Neural progenitor cell (in vitro differentiated cells): ENCODE measurements at regions not wholly inside any gene's neighbourhood (a gene's known extent, or its start where the extent isn't known, plus 50 kb on each side); places are given as distances from the start of the nearest gene placed in this dataset.
A peak's percentile ranks its signal among the peaks of the same experiment; 100 is the strongest.

Experiments used
- DNase-seq: peaks from one replicate; pipeline ENCODE4 v3.0.0-alpha.2; 2016; ENCODE audit warnings: low spot score
- H2AFZ ChIP-seq: fragments of 200-600 bp; sonication (generic); replicated peaks from 2 replicates; pipeline ENCODE4 v1.6.1; 2016; ENCODE audit warnings: antibody characterized with exemption
- H3F3A ChIP-seq: fragments of 200-600 bp; sonication (generic); 2 replicates; pipeline ENCODE4 v1.6.1; 2016; ENCODE audit warnings: antibody characterized with exemption, low read depth
- H3K27ac ChIP-seq: fragments of 200-600 bp; sonication (generic); 2 replicates; pipeline ENCODE4 v1.5.1; 2016; ENCODE audit warnings: mild to moderate bottlenecking
- H3K27me3 ChIP-seq: fragments of 200-600 bp; sonication (generic); 2 replicates; pipeline ENCODE4 v1.6.1; 2016; ENCODE audit warnings: mild to moderate bottlenecking, moderate library complexity
- H3K36me3 ChIP-seq: fragments of 200-600 bp; sonication (generic); 2 replicates; pipeline ENCODE4 v1.5.1; 2016
- H3K4me1 ChIP-seq: fragments of 200-600 bp; sonication (generic); 2 replicates; pipeline ENCODE4 v1.6.1; 2016; ENCODE audit warnings: mixed run types
- H3K4me2 ChIP-seq: fragments of 200-600 bp; sonication (generic); 2 replicates; pipeline ENCODE4 v1.6.1; 2016
- H3K4me3 ChIP-seq: fragments of 200-600 bp; sonication (generic); 2 replicates; pipeline ENCODE4 v1.5.1; 2016
- H3K79me2 ChIP-seq: fragments of 200-600 bp; sonication (generic); 2 replicates; pipeline ENCODE4 v1.6.1; 2016; ENCODE audit warnings: low read depth
- H3K9ac ChIP-seq: fragments of 200-600 bp; sonication (generic); 2 replicates; pipeline ENCODE4 v1.6.1; 2016
- H3K9me3 ChIP-seq: fragments of 200-600 bp; sonication (generic); 2 replicates; pipeline ENCODE4 v1.5.1; 2016; ENCODE audit warnings: low read depth
- H4K20me1 ChIP-seq: fragments of 200-600 bp; sonication (generic); 2 replicates; pipeline ENCODE4 v1.6.1; 2016; ENCODE audit warnings: low read depth
- H3K27ac Mint-ChIP-seq: 3 replicates; pipeline ENCODE4 v1.8.0; 2021; ENCODE audit warnings: mixed read lengths
- H3K27me3 Mint-ChIP-seq: 2 replicates; pipeline ENCODE4 v1.8.0; 2022; ENCODE audit warnings: low read depth, mild to moderate bottlenecking, inconsistent platforms, moderate library complexity, mixed read lengths; ENCODE audit not compliant: insufficient read depth
- H3K36me3 Mint-ChIP-seq: 3 replicates; pipeline ENCODE4 v1.8.0; 2021; ENCODE audit warnings: mixed read lengths
- H3K4me1 Mint-ChIP-seq: 3 replicates; pipeline ENCODE4 v1.8.0; 2021; ENCODE audit warnings: mixed read lengths
- H3K4me3 Mint-ChIP-seq: 3 replicates; pipeline ENCODE4 v1.8.0; 2021; ENCODE audit warnings: mild to moderate bottlenecking, moderate library complexity, mixed read lengths
- H3K9me3 Mint-ChIP-seq: 3 replicates; pipeline ENCODE4 v1.8.0; 2020; ENCODE audit warnings: mixed read lengths
- CTCF ChIP-seq: fragments of 200-600 bp; sonication (generic); IDR thresholded peaks from 2 replicates; pipeline ENCODE4 v1.5.1; 2017; ENCODE audit warnings: antibody characterized with exemption, mild to moderate bottlenecking
- EZH2 ChIP-seq: fragments of 200-600 bp; sonication (generic); IDR thresholded peaks from 2 replicates; pipeline ENCODE4 v1.6.1; 2017; ENCODE audit warnings: antibody characterized with exemption, mild to moderate bottlenecking, moderate library complexity
- EZH2phosphoT487 ChIP-seq: fragments of 200-600 bp; sonication (generic); IDR thresholded peaks from 2 replicates; pipeline ENCODE4 v1.6.1; 2017; ENCODE audit warnings: antibody characterized with exemption

DNA sequence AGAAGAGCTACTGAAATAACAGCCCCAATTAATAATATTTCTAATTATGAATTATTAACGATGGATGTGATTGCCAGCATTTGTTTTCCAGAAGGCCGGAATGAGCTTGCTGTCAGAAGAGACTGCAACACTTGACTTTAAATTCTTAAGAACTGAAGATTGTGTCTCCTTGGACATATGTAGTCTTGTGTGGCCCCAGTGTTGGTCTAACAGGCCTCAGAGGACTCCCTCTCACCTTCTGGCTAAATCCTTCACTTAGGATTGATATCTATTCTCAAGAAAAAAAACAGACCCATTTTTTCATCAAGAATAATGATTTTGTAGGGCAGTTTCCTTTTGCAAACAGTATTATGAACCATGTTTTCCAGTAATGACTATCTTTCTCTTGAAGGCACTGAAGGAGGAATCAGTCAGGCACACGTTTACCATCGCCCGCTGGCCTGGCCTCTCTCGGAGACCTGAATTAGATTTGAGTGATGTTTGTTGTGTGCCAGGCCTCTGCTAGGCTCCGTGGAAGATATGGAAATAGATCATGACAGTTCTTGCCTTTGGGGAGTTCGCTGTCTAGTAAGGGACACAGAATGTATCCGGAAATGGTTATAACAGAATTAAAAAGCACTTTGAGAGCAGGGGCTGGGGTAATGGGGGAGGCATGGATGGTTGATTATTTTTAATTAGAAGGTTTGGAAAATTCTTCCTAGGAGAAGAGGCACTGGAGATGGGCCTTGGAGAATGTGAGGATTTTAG is 258.0 kb downstream of the MYCN start:
- no peak overlapping the region for H3K4me3 Mint-ChIP-seq
- peaks cover 44% of the 10 kb centered on the region for H3K4me1 Mint-ChIP-seq

DNA sequence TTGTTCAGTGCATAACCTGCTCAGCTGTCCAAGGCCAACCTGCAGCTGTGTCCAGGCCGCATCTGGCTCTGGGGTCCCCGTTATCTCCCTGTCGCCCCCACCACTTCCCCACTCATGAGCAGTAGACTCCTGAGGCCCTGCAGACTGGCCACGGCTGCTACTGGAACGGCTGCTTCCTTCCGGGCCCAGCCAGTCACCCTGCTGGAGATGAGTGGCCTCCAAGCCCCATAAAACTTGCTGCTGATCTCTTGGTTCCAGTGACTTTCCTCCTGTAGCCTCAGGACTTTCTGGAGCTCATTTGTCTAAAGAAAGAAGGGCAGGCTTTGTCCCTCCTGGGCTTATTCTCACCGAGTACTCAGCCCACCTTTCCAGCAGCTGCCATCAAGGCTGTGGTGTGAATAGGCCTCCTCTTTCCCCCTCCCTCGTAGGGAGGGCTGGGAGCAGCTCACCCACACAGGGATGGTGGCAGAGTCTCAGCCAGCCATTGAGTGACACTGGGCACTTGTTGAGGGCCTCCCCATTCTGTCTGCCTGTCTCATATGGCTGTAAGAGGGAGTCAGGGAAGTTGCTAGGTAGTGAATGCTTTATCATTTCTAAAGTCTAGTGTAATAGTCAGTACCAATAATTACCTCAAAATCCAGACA is 257.3 kb downstream of the MYCN start:
- H3K27me3 Mint-ChIP-seq = peaks cover 7% of the 10 kb centered on the region
- H3K9me3 ChIP-seq = no peaks in the 10 kb centered on the region

More for the DNA sequence above, 258.0 kb downstream of the MYCN start:
- TF ChIP-seq CTCF = no peak
- TF ChIP-seq EZH2 = no peak
- no peak for TF ChIP-seq EZH2phosphoT487
- Histone ChIP-seq H3K79me2 (no peaks in the 10 kb centered on the region), H3K9ac (no peak overlapping the region), H3K27ac (no peak overlapping the region), H3K4me3 (no peak overlapping the region), H3F3A (peaks cover 7% of the 10 kb centered on the region), H3K27me3 (no peaks in the 10 kb centered on the region), H4K20me1 (no peaks in the 10 kb centered on the region), H3K36me3 (no peaks in the 10 kb centered on the region), H3K4me2 (no peak overlapping the region), H3K4me1 (peaks cover 6% of the 10 kb centered on the region), H2AFZ (no peak overlapping the region), H3K9me3 (no peaks in the 10 kb centered on the region)
- peaks cover 7% of the 10 kb centered on the region for H3K27me3 Mint-ChIP-seq
- peaks cover 16% of the 10 kb centered on the region for H3K9me3 Mint-ChIP-seq
- peak overlapping the region; percentile 17 for H3K27ac Mint-ChIP-seq
- H3K36me3 Mint-ChIP-seq = no peaks in the 10 kb centered on the region
- no peak for DNase-seq

DNA sequence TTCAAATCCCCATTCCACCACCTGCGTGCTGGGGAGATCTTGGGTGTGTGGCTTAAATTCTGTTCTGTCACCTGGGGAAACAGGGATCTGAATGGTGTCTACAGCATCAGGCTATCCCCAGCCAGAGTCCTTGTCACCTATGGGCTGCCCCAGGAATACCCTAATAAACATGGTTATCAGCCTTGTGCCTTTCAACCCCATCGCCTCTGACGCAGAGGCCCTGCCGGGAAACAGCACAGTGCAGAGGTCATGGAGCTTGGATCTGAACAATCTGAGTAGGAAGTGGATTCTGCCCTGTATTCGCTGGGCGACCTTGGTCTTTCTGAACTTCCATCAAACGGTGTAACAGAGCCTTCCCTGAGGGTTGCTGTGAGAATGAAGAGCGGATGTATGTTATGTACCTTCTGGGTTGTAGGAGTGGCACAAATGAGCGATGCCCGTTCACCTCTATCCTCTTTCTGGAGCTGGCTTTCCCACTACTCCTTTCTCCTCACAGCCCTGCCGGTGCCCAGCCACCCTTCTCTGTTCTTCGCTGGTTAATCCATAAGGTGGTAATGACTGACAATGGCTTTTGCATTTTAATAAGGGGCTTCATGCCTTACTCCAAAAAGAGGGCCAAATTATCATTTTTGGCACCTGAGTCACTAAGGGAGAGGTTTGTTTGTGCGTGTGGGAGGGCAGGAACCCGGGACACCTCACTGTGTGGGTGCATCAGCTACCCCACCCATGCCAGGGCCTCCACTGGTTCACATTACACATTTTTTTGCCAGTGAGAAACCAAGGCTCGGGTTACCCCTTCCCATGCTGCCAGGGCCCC is 256.5 kb downstream of the MYCN start:
- Histone ChIP-seq H3K79me2 (no peaks in the 10 kb centered on the region), H2AFZ (no peak overlapping the region), H3K9ac (no peak overlapping the region), H3K9me3 (no peaks in the 10 kb centered on the region), H3K27me3 (no peaks in the 10 kb centered on the region), H3K27ac (no peak overlapping the region), H3K36me3 (no peaks in the 10 kb centered on the region), H3K4me2 (no peak overlapping the region), H3K4me1 (peaks cover 6% of the 10 kb centered on the region), H3K4me3 (no peak overlapping the region), H4K20me1 (no peaks in the 10 kb centered on the region), H3F3A (peaks cover 7% of the 10 kb centered on the region)
- TF ChIP-seq EZH2 = no peak
- no peak for TF ChIP-seq EZH2phosphoT487
- no peak for TF ChIP-seq CTCF
- no peak for DNase-seq
- Mint-ChIP-seq H3K9me3 (peaks cover 12% of the 10 kb centered on the region), H3K27ac (peak overlapping the region; percentile 30), H3K27me3 (peaks cover 7% of the 10 kb centered on the region), H3K4me3 (peak overlapping the region; percentile 27), H3K36me3 (no peaks in the 10 kb centered on the region), H3K4me1 (peaks cover 42% of the 10 kb centered on the region)

More for the DNA sequence above, 257.3 kb downstream of the MYCN start:
- Histone ChIP-seq H2AFZ (no peak overlapping the region), H4K20me1 (no peaks in the 10 kb centered on the region), H3K4me1 (peaks cover 6% of the 10 kb centered on the region), H3K79me2 (no peaks in the 10 kb centered on the region), H3K27me3 (no peaks in the 10 kb centered on the region), H3K36me3 (no peaks in the 10 kb centered on the region), H3F3A (peaks cover 7% of the 10 kb centered on the region), H3K9ac (no peak overlapping the region), H3K4me3 (no peak overlapping the region), H3K27ac (no peak overlapping the region), H3K4me2 (no peak overlapping the region)
- H3K9me3 Mint-ChIP-seq = peaks cover 16% of the 10 kb centered on the region
- H3K27ac Mint-ChIP-seq = peak overlapping the region; percentile 42
- no peak overlapping the region for H3K4me3 Mint-ChIP-seq
- no peaks in the 10 kb centered on the region for H3K36me3 Mint-ChIP-seq
- TF ChIP-seq CTCF = no peak
- no peak for TF ChIP-seq EZH2phosphoT487
- TF ChIP-seq EZH2 = no peak
- peaks cover 42% of the 10 kb centered on the region for H3K4me1 Mint-ChIP-seq
- DNase-seq = no peak
